Kasumi-1 (cell line): ENCODE measurements at regions not wholly inside any gene's neighbourhood (a gene's known extent, or its start where the extent isn't known, plus 50 kb on each side); places are given as distances from the start of the nearest gene placed in this dataset.
"Not testable (repeated sequence)": the region's sequence is repeated elsewhere in the genome, so short reads cannot be mapped to it uniquely, and the experiment has no call there.

Experiments
- DNase-seq, 2 experiments: peaks; one replicate each; lab custom pipeline; 2025; lab: John Stamatoyannopoulos, UW

GRCh38 chr2:207409517-207409916, 120.2 kb upstream of the CREB1 start:
- DNase-seq = no peak

- DNase-seq = no peak
These were observed 116.9 kb upstream of the CREB1 start for GRCh38 chr2:207412787-207413310.

- DNase-seq = no peak
These were observed 116.3 kb upstream of the CREB1 start for GRCh38 chr2:207413376-207413907.

GRCh38 chr2:207416111-207416510, 113.7 kb upstream of the CREB1 start:
- no peak for DNase-seq

- DNase-seq = no peak
These were observed 112.9 kb upstream of the CREB1 start for GRCh38 chr2:207416900-207417299.

GRCh38 chr2:207417301-207417718, 112.5 kb upstream of the CREB1 start:
- no peak for DNase-seq

- no peak for DNase-seq
These were observed 111.3 kb upstream of the CREB1 start for GRCh38 chr2:207418419-207418818.

- DNase-seq = no peak
These were observed 110.4 kb upstream of the CREB1 start for GRCh38 chr2:207419331-207419730.

- no peak for DNase-seq
These were observed 108.1 kb upstream of the CREB1 start for GRCh38 chr2:207421671-207422070.

- no peak for DNase-seq
These were observed 107.4 kb upstream of the CREB1 start for GRCh38 chr2:207422380-207422779.

- peak; percentile 70 to 74 for DNase-seq
These were observed 105.9 kb upstream of the CREB1 start for GRCh38 chr2:207423886-207424285.

- DNase-seq = no peak
These were observed 101.8 kb upstream of the CREB1 start for GRCh38 chr2:207427986-207428385.

- no peak for DNase-seq
These were observed 101.2 kb upstream of the CREB1 start for GRCh38 chr2:207428573-207428972.

GRCh38 chr2:207432453-207432852, 97.3 kb upstream of the CREB1 start:
- DNase-seq = no peak

- DNase-seq = no peak
These were observed 95.5 kb upstream of the CREB1 start for GRCh38 chr2:207434306-207434705.

- DNase-seq = no peak
These were observed 94.8 kb upstream of the CREB1 start for GRCh38 chr2:207434899-207435465.

GRCh38 chr2:207437136-207437523, 92.6 kb upstream of the CREB1 start:
- no peak for DNase-seq

GRCh38 chr2:207437524-207438143, 92.1 kb upstream of the CREB1 start:
- no peak for DNase-seq

- no peak for DNase-seq
These were observed 91.2 kb upstream of the CREB1 start for GRCh38 chr2:207438414-207439126.

- not testable (repeated sequence) for DNase-seq
These were observed 89.9 kb upstream of the CREB1 start for GRCh38 chr2:207439881-207440280.

- DNase-seq = no peak
These were observed 85.0 kb upstream of the CREB1 start for GRCh38 chr2:207444756-207445155.

GRCh38 chr2:207446653-207447052, 83.1 kb upstream of the CREB1 start:
- no peak for DNase-seq

- no peak for DNase-seq
These were observed 81.8 kb upstream of the CREB1 start for GRCh38 chr2:207448006-207448405.
